GM21390 (cell line): ENCODE measurements at regions not wholly inside any gene's neighbourhood (a gene's known extent, or its start where the extent isn't known, plus 50 kb on each side); places are given as distances from the start of the nearest gene placed in this dataset.
"Not testable (repeated sequence)": the region's sequence is repeated elsewhere in the genome, so short reads cannot be mapped to it uniquely, and the experiment has no call there.

Source experiments
- ATAC-seq: cut with Tn5 transposase; IDR thresholded peaks from one replicate; pipeline ENCODE4 v1.9.1; 2021; ENCODE audit not compliant: unreplicated experiment

GRCh38 chr20:48339190-48339985, 488.4 kb downstream of the PREX1 start:
- no peak for ATAC-seq

GRCh38 chr20:48338717-48339116, 489.1 kb downstream of the PREX1 start:
- ATAC-seq, result no peak

GRCh38 chr20:48336597-48336996, 491.2 kb downstream of the PREX1 start:
- ATAC-seq, result no peak

GRCh38 chr20:48335308-48336050, 492.3 kb downstream of the PREX1 start:
- ATAC-seq, result no peak

GRCh38 chr20:48333707-48334106, 494.1 kb downstream of the PREX1 start:
- ATAC-seq, result no peak

- ATAC-seq, result no peak
These were observed 495.2 kb downstream of the PREX1 start for GRCh38 chr20:48332555-48332954.

GRCh38 chr20:48331518-48332286, 496.1 kb downstream of the PREX1 start:
- no peak for ATAC-seq

GRCh38 chr20:48329676-48330664, 497.8 kb downstream of the PREX1 start:
- ATAC-seq, result no peak

GRCh38 chr20:48329031-48329615, 498.7 kb downstream of the PREX1 start:
- ATAC-seq, result no peak

GRCh38 chr20:48327848-48328247, 500.0 kb downstream of the PREX1 start:
- not testable (repeated sequence) for ATAC-seq

GRCh38 chr20:48326868-48327267, 500.9 kb downstream of the PREX1 start:
- no peak for ATAC-seq

GRCh38 chr20:48326434-48326691, 501.4 kb downstream of the PREX1 start:
- no peak for ATAC-seq

GRCh38 chr20:48325656-48326433, 502.0 kb downstream of the PREX1 start:
- no peak for ATAC-seq

GRCh38 chr20:48324744-48325143, 503.1 kb downstream of the PREX1 start:
- ATAC-seq, result no peak

- no peak for ATAC-seq
These were observed 506.5 kb downstream of the PREX1 start for GRCh38 chr20:48321271-48321670.

- no peak for ATAC-seq
These were observed 507.7 kb downstream of the PREX1 start for GRCh38 chr20:48319943-48320584.

- no peak for ATAC-seq
These were observed 510.2 kb downstream of the PREX1 start for GRCh38 chr20:48317578-48317977.

GRCh38 chr20:48314925-48315592, 512.7 kb downstream of the PREX1 start:
- no peak for ATAC-seq
